NOMO-1 treated with DMSO at 0.1 percent for 48 hours (cell line): ENCODE measurements at regions not wholly inside any gene's neighbourhood (a gene's known extent, or its start where the extent isn't known, plus 50 kb on each side); places are given as distances from the start of the nearest gene placed in this dataset.
"Not testable (repeated sequence)": the region's sequence is repeated elsewhere in the genome, so short reads cannot be mapped to it uniquely, and the experiment has no call there.

ENCODE experiments used
- DNase-seq: peaks from one replicate; lab custom pipeline; 2025; ENCODE audit not compliant: unreplicated experiment; lab: John Stamatoyannopoulos, UW

GRCh38 chr10:5268743-5269142, 72.1 kb downstream of the AKR1C4 start:
- no peak for DNase-seq

- no peak for DNase-seq
Observed at GRCh38 chr10:5269791-5270190, 73.2 kb downstream of the AKR1C4 start.

- no peak for DNase-seq
Observed at GRCh38 chr10:5271526-5271925, 74.9 kb downstream of the AKR1C4 start.

GRCh38 chr10:5272065-5272803, 75.6 kb downstream of the AKR1C4 start:
- no peak for DNase-seq

- no peak for DNase-seq
Observed at GRCh38 chr10:5274795-5275194, 78.2 kb downstream of the AKR1C4 start.

- no peak for DNase-seq
Observed at GRCh38 chr10:5281356-5281755, 83.4 kb upstream of the UCN3 start.

- no peak for DNase-seq
Observed at GRCh38 chr10:5282137-5282536, 82.6 kb upstream of the UCN3 start.

- peak; percentile 76 for DNase-seq
Observed at GRCh38 chr10:5283305-5284158, 81.2 kb upstream of the UCN3 start.

GRCh38 chr10:5284311-5285057, 80.3 kb upstream of the UCN3 start:
- DNase-seq, result peak; percentile 92

- no peak for DNase-seq
Observed at GRCh38 chr10:5285186-5285585, 79.6 kb upstream of the UCN3 start.

- no peak for DNase-seq
Observed at GRCh38 chr10:5288359-5288758, 76.4 kb upstream of the UCN3 start.

GRCh38 chr10:5289228-5289627, 75.5 kb upstream of the UCN3 start:
- not testable (repeated sequence) for DNase-seq

GRCh38 chr10:5291501-5292195, 73.1 kb upstream of the UCN3 start:
- DNase-seq, result peak; percentile 99

GRCh38 chr10:5292196-5292735, 72.5 kb upstream of the UCN3 start:
- peak; percentile 17 for DNase-seq

- not testable (repeated sequence) for DNase-seq
Observed at GRCh38 chr10:5292970-5293369, 71.8 kb upstream of the UCN3 start.

- DNase-seq, result peak; percentile 54
Observed at GRCh38 chr10:5293691-5294550, 70.8 kb upstream of the UCN3 start.

GRCh38 chr10:5297466-5297865, 67.3 kb upstream of the UCN3 start:
- peak; percentile 85 for DNase-seq

- no peak for DNase-seq
Observed at GRCh38 chr10:5297996-5298395, 66.8 kb upstream of the UCN3 start.

GRCh38 chr10:5299950-5300349, 64.8 kb upstream of the UCN3 start:
- no peak for DNase-seq

GRCh38 chr10:5303504-5303903, 61.3 kb upstream of the UCN3 start:
- DNase-seq, result no peak
